Panc1 (cell line): ENCODE measurements at regions not wholly inside any gene's neighbourhood (a gene's known extent, or its start where the extent isn't known, plus 50 kb on each side); places are given as distances from the start of the nearest gene placed in this dataset.
"Not testable (repeated sequence)": the region's sequence is repeated elsewhere in the genome, so short reads cannot be mapped to it uniquely, and the experiment has no call there.

Experiments used
- ATAC-seq: fragments of 200-7000 bp; cut with Tn5 transposase; 2 replicates; pipeline ENCODE4 v1.9.1; 2020; ENCODE audit warnings: mild to moderate bottlenecking, moderate library complexity
- BruUV-seq: library from RNA; stranded (reverse); fragments of 400-500 nt; replicated peaks from 2 replicates; lab custom pipeline; 2021; lab: Mats Ljungman, UMichigan
- CTCF ChIA-PET: fragments of 300-600 bp; sonication (Branson Sonifier 250); formaldehyde crosslinking; loops from one replicate; lab custom pipeline; 2022; ENCODE audit warnings: antibody characterized with exemption; lab: Charles Lee
- POLR2A ChIA-PET: fragments of 300-600 bp; sonication (Branson Sonifier 250); formaldehyde crosslinking; loops from one replicate; lab custom pipeline; 2022; ENCODE audit warnings: antibody characterized with exemption; lab: Charles Lee
- DNase-seq: peaks from one replicate; pipeline ENCODE4 v3.0.0-alpha.2; 2010; ENCODE audit warnings: low read depth, low spot score
- H3K27ac ChIP-seq: 2 replicates; pipeline ENCODE4 v1.5.1; 2011; ENCODE audit warnings: mild to moderate bottlenecking, low read length, inconsistent platforms
- H3K27me3 ChIP-seq: fragments of 200-500 bp; sonication (Bioruptor generic); 2 replicates; pipeline ENCODE4 v1.6.0; 2014; ENCODE audit warnings: low read length, inconsistent platforms; ENCODE audit not compliant: control insufficient read depth, insufficient read depth
- H3K36me3 ChIP-seq: fragments of 200-500 bp; sonication (Bioruptor generic); 2 replicates; pipeline ENCODE4 v1.5.1; 2014; ENCODE audit warnings: inconsistent platforms, mild to moderate bottlenecking, low read length, moderate library complexity; ENCODE audit not compliant: control insufficient read depth, insufficient read depth
- H3K4me1 ChIP-seq: 2 replicates; pipeline ENCODE4 v1.5.1; 2011; ENCODE audit warnings: inconsistent platforms, mild to moderate bottlenecking, low read length, moderate library complexity; ENCODE audit not compliant: control insufficient read depth, insufficient read depth
- H3K4me3 ChIP-seq, 2 experiments: 2 replicates each; pipeline ENCODE4 v1.5.1; 2011 to 2012; ENCODE audit warnings: low read depth in 2 of 2, low read length in 2 of 2, mild to moderate bottlenecking in 2 of 2, inconsistent platforms in 1 of 2, moderate library complexity in 1 of 2
- H3K9me3 ChIP-seq: fragments of 200-500 bp; sonication (Bioruptor generic); 2 replicates; pipeline ENCODE4 v1.5.1; 2014; ENCODE audit warnings: low read depth, mild to moderate bottlenecking, inconsistent platforms, low read length, moderate library complexity; ENCODE audit not compliant: control insufficient read depth, insufficient read depth
- POLR2AphosphoS5 ChIP-seq: IDR thresholded peaks from 2 replicates; pipeline ENCODE4 v1.6.1; 2012; ENCODE audit warnings: mild to moderate bottlenecking, low read depth, low read length, moderate library complexity
- SIN3A ChIP-seq: IDR thresholded peaks from 2 replicates; pipeline ENCODE4 v1.6.1; 2012; ENCODE audit warnings: low read depth, mild to moderate bottlenecking, low read length, moderate library complexity, borderline replicate concordance; ENCODE audit not compliant: insufficient read depth
- TCF7L2 ChIP-seq: IDR thresholded peaks from 2 replicates; pipeline ENCODE4 v1.6.1; 2011; ENCODE audit warnings: mild to moderate bottlenecking, low read depth, low read length, inconsistent platforms
- in situ Hi-C: cut with HindIII; loops from 2 replicates; pipeline ENCODE4 v1.10.0; 2016; ENCODE audit warnings: low sequenced_read_pairs, low pct_unique_long_range_greater_than_20kb
- intact Hi-C: fragments of 100-400 bp; cut with micrococcal nuclease; formaldehyde crosslinking; loops from one replicate; pipeline ENCODE4 v1.10.0; 2022; ENCODE audit not compliant: unreplicated experiment
- TF ChIP-seq, protein P1 (sequence below), 2 experiments: IDR thresholded peaks; 2 replicates each; pipeline ENCODE4 v1.6.1; 2011 to 2012; ENCODE audit warnings: low read depth in 2 of 2, control low read depth in 1 of 2, low read length in 1 of 2, mild to moderate bottlenecking in 1 of 2, moderate library complexity in 1 of 2; ENCODE audit not compliant: insufficient read depth in 1 of 2
- TF ChIP-seq, protein P2 (sequence below): fragments of 450-650 bp; IDR thresholded peaks from 2 replicates; pipeline ENCODE4 v1.5.1; 2017; ENCODE audit warnings: mild to moderate bottlenecking

DNA sequence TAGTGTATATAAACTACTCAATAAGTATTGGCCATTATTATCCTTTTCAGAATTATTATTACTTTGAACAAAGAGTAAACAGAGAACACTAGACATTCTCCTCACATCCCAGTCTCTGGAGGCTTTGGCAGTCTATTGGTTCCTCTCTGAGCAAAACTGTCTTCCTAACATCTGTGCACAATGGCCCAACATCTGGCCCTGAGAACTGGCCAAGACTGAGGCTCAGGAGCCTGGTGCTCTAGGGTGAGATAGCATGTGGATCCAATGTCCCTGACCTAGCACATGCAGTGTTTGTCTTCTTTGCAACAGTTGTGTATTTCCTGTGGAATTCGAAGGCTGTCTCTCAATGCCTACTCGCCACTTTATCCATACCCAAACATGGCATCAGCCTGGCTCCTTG, 313.2 kb upstream of the KAZN start:
- BruUV-seq = no TSS peak
- Histone ChIP-seq H3K9me3 (no peaks in the 10 kb centered on the region), H3K36me3 (no peaks in the 10 kb centered on the region), H3K27ac (no peak overlapping the region), H3K4me1 (no peaks in the 10 kb centered on the region), H3K4me3 (no peak overlapping the region), H3K27me3 (no peaks in the 10 kb centered on the region)
- ChIA-PET POLR2A (no interaction called here), CTCF (no interaction called here)
- no peak for ATAC-seq
- no peak for DNase-seq
- TF ChIP-seq, protein P1, sequence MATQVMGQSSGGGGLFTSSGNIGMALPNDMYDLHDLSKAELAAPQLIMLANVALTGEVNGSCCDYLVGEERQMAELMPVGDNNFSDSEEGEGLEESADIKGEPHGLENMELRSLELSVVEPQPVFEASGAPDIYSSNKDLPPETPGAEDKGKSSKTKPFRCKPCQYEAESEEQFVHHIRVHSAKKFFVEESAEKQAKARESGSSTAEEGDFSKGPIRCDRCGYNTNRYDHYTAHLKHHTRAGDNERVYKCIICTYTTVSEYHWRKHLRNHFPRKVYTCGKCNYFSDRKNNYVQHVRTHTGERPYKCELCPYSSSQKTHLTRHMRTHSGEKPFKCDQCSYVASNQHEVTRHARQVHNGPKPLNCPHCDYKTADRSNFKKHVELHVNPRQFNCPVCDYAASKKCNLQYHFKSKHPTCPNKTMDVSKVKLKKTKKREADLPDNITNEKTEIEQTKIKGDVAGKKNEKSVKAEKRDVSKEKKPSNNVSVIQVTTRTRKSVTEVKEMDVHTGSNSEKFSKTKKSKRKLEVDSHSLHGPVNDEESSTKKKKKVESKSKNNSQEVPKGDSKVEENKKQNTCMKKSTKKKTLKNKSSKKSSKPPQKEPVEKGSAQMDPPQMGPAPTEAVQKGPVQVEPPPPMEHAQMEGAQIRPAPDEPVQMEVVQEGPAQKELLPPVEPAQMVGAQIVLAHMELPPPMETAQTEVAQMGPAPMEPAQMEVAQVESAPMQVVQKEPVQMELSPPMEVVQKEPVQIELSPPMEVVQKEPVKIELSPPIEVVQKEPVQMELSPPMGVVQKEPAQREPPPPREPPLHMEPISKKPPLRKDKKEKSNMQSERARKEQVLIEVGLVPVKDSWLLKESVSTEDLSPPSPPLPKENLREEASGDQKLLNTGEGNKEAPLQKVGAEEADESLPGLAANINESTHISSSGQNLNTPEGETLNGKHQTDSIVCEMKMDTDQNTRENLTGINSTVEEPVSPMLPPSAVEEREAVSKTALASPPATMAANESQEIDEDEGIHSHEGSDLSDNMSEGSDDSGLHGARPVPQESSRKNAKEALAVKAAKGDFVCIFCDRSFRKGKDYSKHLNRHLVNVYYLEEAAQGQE (IDR thresholded peaks at IDR 0.05; ENCODE audit: insufficient read depth in 1 of 2, low read depth in 2 of 2, low read length in 1 of 2) = no peak
- TF ChIP-seq TCF7L2 = no peak
- TF ChIP-seq, protein P2, sequence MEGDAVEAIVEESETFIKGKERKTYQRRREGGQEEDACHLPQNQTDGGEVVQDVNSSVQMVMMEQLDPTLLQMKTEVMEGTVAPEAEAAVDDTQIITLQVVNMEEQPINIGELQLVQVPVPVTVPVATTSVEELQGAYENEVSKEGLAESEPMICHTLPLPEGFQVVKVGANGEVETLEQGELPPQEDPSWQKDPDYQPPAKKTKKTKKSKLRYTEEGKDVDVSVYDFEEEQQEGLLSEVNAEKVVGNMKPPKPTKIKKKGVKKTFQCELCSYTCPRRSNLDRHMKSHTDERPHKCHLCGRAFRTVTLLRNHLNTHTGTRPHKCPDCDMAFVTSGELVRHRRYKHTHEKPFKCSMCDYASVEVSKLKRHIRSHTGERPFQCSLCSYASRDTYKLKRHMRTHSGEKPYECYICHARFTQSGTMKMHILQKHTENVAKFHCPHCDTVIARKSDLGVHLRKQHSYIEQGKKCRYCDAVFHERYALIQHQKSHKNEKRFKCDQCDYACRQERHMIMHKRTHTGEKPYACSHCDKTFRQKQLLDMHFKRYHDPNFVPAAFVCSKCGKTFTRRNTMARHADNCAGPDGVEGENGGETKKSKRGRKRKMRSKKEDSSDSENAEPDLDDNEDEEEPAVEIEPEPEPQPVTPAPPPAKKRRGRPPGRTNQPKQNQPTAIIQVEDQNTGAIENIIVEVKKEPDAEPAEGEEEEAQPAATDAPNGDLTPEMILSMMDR = no peak
- TF ChIP-seq SIN3A = no peak
- no peak for TF ChIP-seq POLR2AphosphoS5
- in situ Hi-C loops (no loop called here), intact Hi-C loops (no loop called here)

DNA sequence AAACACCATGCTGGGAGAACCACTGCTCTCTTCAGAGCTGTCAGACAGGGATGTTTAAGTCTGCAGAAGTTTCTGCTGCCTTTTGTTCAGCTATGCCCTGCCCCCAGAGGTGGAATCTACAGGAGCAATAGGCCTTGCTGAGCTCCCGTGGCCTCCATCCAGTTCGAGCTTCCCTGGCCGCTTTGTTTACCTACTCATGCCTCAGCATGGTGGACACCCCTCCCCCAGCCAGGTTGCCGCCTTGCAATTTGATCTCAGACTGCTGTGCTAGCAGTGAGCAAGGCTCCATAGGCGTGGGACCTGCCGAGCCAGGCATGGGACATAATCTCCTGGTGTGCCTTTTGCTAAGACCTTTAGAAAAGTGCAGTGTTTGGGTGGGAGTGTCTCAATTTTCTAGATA, 307.3 kb upstream of the KAZN start:
- BruUV-seq, H3K27ac ChIP-seq, intact Hi-C loops, H3K36me3 ChIP-seq, H3K27me3 ChIP-seq, H3K4me1 ChIP-seq, DNase-seq, H3K9me3 ChIP-seq, in situ Hi-C loops, ATAC-seq, CTCF ChIA-PET, H3K4me3 ChIP-seq: not testable (repeated sequence)
- POLR2A ChIA-PET = interaction anchor here (0.6 kb wide), 1 partner anchor 243 kb away, joined by 4 read pairs; no protein-coding TSS in a partner anchor

DNA sequence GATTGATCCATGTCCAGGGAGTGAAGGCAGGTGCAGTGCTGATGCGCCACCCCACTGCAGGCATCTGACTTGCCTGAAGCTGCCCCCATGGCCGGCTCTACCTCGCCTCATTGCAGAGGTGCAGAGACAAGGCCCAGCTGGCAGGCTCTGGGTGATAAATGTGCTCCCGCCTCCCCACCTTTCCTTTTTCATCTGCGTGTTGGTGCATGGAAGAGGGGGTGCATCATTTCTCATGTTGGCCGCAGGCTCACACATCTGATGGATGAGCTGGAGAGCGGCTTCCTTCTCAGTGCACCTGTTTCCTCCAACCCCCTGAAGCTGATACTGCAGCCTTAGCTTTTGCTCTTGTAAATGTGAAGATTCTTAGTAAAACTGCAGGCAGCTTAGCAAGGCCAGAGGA, 306.0 kb upstream of the KAZN start:
- no peak for DNase-seq
- no peaks in the 10 kb centered on the region for H3K9me3 ChIP-seq
- BruUV-seq = no TSS peak
- TF ChIP-seq, protein P2 = no peak
- TF ChIP-seq TCF7L2 (no peak), POLR2AphosphoS5 (no peak), SIN3A (no peak)
- TF ChIP-seq, protein P1 (IDR thresholded peaks at IDR 0.05; ENCODE audit: insufficient read depth in 1 of 2, low read depth in 2 of 2, low read length in 1 of 2) = no peak
- H3K27me3 ChIP-seq = no peaks in the 10 kb centered on the region
- no peaks in the 10 kb centered on the region for H3K36me3 ChIP-seq
- in situ Hi-C loops (no loop called here), intact Hi-C loops (no loop called here)
- H3K4me1 ChIP-seq = no peaks in the 10 kb centered on the region
- POLR2A ChIA-PET = no interaction called here
- CTCF ChIA-PET = no interaction called here
- no peak overlapping the region for H3K4me3 ChIP-seq
- ATAC-seq = no peak
- no peak overlapping the region for H3K27ac ChIP-seq
